GM12801 (cell line): ENCODE measurements at regions not wholly inside any gene's neighbourhood (a gene's known extent, or its start where the extent isn't known, plus 50 kb on each side); places are given as distances from the start of the nearest gene placed in this dataset.

Source experiments
- CTCF ChIP-seq: IDR thresholded peaks from one replicate; pipeline ENCODE4 v1.5.1; 2011; ENCODE audit warnings: control low read depth; ENCODE audit not compliant: insufficient read length; ENCODE audit errors: extremely low read depth

- no peak for TF ChIP-seq CTCF
Observed at GRCh38 chr1:25018110-25018735, 88.1 kb upstream of the RUNX3 start.

- no peak for TF ChIP-seq CTCF
Observed at GRCh38 chr1:25017436-25018109, 87.5 kb upstream of the RUNX3 start.

GRCh38 chr1:25012966-25013962 lies 83.2 kb upstream of the RUNX3 start:
- TF ChIP-seq CTCF: no peak

GRCh38 chr1:25011943-25012638 lies 82.0 kb upstream of the RUNX3 start:
- TF ChIP-seq CTCF: no peak

GRCh38 chr1:25011275-25011674 lies 81.2 kb upstream of the RUNX3 start:
- no peak for TF ChIP-seq CTCF

- no peak for TF ChIP-seq CTCF
Observed at GRCh38 chr1:25009671-25010262, 79.7 kb upstream of the RUNX3 start.
